GM18907 (cell line): ENCODE measurements at regions not wholly inside any gene's neighbourhood (a gene's known extent, or its start where the extent isn't known, plus 50 kb on each side); places are given as distances from the start of the nearest gene placed in this dataset.
"Not testable (repeated sequence)": the region's sequence is repeated elsewhere in the genome, so short reads cannot be mapped to it uniquely, and the experiment has no call there.

Experiments used
- ATAC-seq: cut with Tn5 transposase; IDR thresholded peaks from one replicate; pipeline ENCODE4 v1.9.1; 2021; ENCODE audit warnings: mild to moderate bottlenecking, moderate library complexity; ENCODE audit not compliant: unreplicated experiment

DNA sequence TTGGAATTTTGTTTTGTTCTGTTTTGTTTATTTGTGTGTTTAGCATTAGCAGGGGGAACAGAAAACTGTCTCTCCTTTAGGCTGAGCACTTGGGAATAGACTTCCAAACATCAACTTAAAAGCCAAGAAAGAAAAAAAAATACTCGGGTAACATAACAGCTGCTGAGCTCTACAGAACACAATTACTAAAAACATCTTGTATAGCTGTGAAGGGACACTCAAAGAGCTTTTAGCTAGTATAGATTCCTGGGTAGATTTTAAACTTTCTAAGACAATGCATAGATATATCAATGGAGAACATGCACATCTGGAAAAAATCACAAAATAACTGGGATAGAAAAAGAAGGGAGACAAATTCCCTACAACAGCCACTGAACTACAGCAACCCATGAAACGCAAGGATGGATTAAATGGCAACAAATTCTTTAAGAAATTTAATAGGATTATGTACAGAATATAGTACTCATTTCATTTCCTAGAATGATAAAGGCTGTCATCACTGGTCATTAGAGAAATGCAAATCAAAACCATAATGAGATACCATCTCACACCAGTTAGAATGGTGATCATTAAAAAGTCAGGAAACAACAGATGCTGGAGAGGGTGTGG is 174.3 kb upstream of the KRR1 start:
- no peak for ATAC-seq

DNA sequence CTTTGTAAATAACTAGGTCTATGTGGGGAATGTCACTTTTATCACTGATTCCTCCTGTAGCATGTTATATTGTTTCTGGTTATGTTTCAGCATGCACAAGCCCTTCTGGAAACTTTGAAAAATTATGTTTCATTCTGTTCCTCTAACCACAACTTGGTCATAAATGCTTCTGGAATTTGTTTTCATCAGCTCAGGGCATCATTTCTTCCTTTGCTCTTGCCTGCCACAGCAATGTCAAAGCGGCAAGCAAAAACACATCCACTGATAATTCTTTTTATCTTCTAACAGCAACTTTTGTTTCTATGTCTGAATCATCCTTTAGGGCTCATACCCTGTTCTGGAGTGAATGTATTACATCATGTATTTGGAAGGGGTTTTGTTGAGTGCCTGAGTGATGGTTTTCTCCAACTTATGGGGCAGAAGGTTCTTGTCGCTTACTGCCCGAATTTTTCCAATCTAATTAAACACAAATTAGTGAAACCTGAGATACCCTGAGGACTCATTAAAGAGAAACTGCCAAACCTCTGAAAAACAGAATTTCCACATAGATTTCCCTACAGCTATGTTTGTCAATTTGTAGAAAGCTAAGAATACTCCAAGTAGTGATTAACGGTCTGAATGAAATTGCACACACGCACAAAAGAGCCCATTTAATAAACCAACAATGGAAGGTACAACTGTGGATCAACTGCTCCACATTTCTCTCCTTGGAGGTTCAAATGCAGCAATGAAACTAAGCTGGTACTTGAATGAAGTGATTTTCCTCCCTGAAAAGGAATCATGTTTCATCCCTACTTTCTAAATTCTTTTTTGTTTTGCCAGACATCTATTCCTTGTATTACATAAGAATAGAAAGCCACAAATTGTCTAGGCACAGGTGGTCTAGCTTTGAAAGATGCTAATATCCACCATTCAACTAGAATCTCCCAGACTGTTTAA is 173.5 kb upstream of the KRR1 start:
- no peak for ATAC-seq

DNA sequence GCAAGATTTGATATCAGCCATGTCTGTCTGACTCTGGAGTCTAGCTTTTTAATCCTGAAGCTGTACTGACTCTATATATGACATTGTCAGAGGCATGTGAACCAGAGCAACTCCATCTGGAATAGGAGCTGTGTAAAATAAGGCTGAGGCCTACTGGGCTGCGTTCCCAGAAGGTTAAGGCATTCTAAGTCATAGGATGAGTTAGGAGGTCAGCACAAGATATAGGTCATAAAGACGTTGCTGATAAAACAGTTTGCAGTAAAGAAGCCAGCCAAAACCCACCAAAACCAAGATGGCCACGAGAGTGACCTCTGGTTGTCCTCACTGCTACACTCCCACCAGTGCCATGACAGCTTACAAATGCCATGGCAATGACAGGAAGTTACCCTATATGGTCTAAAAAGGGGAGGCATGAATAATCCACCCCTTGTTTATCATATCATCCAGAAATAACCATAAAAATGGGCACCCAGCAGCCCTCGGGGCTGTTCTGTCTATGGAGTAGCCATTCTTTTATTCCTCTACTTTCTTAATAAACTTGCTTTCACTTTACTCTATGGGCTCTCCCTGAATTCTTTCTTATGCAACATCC is 172.7 kb upstream of the KRR1 start:
- not testable (repeated sequence) for ATAC-seq

DNA sequence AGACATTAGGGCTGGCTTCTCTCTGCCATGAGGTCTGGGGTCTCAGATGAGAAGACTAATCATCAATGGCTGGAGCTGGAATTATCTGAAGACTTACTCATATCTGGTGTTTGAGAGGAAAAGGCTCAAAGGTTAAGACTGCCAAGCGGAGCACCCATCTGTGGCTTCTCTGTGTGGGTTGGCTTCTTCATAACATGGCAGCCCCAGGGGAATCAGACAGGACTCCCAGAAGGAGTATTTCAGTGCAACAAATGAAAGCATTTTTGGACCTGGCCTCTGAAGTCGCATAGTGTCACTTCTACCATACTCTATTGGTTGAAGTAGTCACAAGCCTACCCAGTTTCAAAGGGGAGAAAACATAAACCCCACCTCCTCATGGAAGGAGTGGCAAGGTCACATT is 171.8 kb upstream of the KRR1 start:
- no peak for ATAC-seq

DNA sequence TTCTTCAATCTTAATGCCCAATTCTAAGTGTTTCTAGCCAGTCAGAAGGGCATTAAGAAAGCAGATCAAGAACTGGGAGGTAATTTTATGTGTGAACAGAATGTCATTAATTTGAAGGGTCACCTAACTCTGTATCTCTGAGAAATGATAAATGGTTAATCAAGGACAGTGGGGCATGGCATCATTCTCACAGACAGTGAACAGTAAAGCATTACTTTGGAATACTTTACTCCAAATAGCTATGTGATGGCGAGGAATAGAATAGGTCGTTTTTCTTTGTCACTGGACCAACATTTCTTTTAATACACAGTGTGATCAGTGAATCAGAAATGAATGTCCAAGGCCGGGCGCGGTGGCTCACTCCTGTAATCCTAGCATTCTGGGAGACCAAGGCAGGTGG is 166.1 kb upstream of the KRR1 start:
- ATAC-seq = no peak

DNA sequence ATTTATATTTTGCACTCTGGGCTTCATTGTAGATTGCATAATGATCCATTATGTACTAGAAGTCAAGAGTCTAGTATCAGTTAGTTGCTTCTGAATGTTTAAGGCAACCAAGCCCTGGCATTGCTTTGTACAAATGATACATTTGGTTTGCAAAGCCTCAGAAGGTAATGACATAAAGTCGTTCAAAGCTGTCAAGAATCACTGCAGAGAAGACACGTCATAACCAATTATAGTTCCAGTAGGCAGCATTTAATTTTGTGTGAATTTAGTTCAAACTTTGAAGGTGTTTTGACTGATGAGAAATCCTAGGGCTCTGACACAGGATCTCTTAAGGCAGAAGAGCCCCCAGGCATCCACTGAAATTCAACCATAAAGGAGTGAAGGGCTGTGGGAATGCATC is 163.0 kb upstream of the KRR1 start:
- ATAC-seq = no peak

DNA sequence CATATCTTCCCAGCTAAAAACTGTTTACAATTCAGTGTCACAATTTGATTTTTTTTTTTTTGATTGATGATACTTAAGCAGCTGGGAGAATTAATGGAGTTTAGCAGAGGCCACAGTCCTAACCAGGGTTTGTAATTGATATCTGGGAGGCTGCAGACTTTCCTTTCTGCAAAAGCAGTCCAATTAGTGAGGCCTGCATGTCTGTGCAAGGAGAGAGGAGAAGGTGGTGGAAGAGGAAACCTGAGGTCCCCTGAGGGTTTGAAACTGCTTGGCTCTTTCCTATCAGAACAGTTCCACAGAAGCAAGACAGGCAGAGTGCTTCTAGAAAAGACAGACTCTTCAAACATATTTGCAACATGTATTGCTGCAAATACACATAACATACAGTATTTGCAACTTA is 160.8 kb upstream of the KRR1 start:
- ATAC-seq = no peak

DNA sequence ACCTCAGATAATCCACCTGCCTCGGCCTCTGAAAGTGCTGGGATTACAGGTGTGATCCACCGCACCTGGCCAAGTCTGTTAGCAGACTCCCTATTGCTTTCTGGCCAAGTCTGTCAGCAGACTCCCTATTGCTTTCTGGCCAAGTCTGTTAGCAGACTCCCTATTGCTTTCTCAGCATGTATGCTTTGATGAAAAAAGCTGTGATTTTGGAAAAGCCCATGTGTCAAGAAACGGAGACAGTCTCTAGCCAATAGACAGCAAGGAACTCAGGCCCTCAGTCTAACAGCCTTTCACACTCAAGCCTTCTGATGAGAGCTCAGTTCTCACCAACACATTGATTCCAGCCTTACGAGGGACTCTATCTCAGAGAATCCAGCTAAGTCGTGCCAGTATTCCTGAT is 158.8 kb upstream of the KRR1 start:
- ATAC-seq = no peak

DNA sequence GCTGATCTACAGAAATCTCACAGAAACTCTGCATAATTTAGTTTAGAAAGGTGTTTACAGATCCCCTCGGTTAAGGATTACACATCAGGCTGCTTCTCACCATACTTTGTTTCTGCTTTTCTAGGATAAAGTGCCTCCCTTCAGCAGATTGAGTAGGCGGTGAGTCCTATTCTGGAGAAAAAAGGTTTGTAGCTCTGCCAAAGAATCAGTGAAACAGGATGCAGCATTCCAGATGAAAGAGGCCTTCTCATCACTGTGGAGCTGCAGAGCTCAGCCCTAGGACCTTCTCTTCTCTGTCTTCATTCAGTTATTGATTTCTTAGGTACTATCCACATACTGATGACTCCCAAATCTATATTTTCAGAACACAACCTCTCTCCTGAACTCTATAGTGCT is 155.5 kb upstream of the KRR1 start:
- no peak for ATAC-seq

DNA sequence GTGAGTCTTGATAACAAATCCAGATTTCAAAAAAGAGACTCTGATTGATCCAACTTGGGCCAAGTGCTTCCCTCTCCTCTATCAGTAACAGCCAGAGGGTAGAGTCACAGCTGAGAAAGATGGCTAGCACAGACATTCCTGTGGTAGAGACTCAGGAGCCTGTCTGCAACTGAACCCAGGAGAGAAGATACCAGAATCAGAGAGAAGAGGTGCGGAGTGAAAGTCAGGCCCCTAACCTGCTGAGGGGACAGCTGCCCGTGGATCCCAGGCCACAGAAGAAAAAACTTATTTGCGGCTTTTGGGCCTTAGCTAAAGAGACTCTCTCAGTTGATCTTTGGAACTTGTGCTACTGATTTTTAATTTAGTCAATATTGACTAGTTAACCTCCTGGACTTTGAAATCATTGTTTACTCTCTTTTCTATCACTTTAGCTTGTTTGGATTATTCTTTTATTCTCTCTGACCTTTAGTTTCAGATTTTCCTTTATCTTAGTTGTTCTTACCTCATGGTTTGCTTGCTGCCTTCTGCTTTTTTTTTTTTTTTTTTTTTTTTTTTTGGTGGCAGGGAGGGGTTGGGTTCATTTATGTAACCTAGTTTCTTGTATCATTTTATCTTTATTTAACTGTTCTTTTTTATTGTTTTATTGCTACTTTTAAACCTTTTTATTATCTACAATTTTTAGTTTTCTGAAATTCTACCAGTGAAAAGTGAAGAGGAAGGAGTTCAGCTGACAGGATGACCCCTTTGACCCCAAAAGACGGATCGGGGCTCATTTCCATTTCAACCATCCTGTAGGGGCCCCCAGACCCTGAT is 154.9 kb upstream of the KRR1 start:
- ATAC-seq = no peak

DNA sequence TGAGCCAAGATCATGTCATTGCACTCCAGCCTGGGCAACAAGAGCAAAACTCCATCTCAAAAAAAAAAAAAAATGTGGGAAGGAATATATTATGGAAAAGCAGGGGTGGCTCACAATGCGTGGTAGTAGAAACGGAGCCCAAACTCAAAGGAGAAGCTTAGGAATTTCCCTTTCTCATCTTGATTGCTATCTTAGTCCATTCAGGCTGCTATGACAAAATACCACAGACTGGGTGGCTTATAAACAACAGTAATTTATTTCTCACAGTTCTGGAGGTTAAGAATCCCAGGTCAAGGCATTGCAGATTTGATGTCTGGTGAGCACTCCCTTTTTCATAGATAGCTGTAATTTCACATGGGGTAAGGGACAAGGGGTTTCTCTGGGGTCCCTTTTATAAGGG is 153.8 kb upstream of the KRR1 start:
- no peak for ATAC-seq

DNA sequence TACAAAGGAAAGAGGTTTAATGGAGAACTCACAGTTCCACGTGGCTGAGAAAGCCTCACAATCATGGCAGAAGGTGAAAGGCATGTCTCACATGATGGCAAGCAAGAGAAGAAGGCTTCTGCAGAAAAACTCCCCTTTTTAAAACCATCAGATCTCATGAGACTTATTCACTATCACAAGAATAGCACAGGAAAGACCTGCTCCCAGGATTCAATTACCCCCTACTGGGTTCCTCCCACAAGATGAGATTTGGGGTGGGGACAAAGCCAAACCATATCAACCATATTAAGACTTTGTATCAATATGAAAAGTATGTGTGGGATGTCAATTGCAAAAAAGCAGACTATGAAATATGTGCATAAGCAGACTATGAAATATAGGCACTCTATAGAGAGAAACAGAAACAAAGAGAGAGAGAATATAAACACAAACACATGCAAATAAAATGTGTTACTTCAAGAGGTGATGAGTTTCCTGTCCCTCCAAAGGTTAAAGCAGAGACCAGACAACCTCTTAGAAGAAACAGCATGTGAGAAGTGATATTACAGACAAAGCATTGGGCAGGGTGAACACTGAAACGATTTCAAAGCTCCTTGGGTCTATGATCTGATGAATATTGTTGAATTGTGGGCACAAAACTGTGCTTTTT is 151.2 kb upstream of the KRR1 start:
- no peak for ATAC-seq

DNA sequence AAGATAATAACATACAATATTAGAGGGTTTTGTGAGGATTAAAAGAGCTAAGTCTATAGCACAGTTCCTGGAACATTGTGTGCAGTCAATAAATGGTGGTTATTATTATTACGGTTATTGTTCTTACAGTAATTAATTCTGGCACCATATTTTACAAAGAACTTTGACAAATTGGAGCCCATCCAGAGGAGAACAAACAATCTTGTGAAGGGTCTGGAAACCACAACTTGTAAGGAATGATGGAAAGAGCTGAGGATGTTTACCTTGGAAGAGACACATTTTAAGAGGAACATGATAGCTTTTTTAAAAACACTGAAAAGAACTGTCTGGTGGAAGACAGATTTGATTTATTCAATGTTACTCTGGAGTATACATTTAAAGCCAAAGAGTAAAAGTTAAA is 150.5 kb upstream of the KRR1 start:
- ATAC-seq = no peak

DNA sequence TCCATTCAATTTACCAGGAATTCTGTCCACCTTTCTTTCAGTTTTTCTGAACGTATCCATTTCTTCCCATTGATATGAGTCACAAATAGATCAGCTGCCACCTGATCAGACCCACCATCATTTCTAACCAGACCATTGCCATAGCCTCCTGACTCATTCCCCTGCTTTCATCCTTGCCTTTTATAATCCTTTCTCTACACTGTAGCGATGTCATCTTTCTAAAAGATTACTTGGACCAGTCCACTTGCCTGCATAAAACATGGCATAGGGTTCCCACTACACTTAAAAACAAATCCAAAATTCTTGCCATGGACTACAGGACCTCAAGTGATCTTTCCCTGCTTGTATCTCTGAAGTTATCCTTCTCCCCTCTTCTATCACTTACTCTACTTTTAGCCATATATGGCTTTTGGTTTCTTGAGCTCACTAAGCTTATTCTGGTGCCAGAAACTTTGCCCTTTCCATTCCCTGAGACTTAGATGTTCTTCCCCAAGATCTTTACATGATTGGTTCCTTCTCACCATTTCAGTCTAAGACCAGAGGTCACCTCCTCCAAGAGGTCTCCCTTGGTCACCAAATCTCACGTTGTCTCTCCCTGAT is 149.5 kb upstream of the KRR1 start:
- no peak for ATAC-seq

DNA sequence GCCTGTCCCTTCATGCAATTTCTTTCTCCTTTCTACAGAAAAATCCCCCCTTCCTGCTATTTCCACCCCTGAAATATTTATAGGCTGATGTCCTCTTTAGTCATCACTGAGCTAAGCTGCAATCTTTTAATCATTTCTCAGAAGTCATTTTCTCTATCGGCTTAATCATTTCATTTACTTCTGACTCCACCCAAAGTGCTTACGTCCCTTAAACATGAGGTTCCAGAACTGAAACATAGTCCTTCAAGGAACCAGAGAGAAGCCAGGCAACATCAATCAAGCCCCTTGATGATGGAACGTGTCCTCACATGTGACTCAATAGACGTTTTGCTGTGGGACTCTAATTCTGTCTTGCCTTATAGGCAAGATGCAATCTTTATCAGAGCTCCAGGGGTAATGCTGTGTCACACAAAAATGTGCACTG is 148.7 kb upstream of the KRR1 start:
- no peak for ATAC-seq

DNA sequence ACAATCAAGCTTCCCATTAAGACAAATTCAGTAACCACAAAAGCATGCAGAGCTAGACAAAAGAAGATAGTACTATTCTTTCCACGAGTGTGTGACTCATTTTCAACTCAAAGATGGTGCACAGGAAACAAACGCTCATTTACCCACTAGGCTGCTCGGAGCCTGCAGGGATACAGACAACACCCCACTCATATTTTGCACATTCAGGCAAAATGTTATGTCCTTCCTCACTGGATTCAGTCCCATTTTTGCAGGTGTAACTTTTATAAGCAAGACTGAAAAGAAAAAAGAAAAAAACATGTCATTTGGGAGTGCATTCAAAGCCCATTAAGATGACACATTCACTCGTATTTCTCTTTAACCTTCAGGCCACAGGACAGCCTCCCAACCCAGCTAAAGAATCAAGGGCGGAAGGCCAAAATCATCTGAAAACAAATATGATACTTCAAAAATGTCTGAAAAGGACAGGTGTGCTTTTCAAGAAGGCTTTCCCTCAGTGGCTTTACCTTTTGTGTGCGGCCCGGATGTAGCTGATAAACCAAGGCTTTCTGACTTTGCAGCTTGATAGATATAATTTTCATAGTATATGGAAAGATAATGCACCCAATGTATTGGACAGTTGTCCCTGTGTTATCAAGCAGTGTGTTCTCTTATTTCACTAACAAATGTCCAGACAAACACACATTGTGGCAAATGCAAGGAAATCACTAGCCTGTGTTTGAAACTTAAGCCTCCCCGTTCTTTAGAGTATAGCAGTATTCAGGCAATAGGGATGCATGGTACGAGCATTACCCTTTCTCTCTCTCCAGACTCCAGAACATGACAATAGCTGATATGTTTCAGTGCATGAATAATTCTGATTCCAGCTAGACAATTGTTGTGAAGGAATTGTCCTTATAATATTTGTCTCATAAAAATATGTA is 147.8 kb upstream of the KRR1 start:
- ATAC-seq = no peak

DNA sequence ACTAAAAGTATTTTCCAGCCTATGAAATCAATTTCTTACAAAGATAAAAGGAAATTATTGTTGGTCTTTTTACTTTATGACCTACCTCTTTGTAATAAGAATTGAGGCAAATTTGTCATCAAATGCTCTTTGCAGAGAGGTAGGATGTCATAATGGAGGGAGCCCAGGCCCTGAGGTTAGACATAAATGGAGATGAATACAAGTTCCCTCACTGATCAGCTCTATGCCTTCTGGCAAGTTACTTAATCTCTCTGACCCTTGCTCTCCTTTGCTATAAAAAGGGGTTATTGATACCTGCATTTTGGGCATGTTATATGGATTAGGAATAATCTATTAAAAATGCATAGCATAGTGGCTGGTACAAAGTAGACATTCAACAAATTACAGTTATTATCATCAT is 146.9 kb upstream of the KRR1 start:
- ATAC-seq = no peak

DNA sequence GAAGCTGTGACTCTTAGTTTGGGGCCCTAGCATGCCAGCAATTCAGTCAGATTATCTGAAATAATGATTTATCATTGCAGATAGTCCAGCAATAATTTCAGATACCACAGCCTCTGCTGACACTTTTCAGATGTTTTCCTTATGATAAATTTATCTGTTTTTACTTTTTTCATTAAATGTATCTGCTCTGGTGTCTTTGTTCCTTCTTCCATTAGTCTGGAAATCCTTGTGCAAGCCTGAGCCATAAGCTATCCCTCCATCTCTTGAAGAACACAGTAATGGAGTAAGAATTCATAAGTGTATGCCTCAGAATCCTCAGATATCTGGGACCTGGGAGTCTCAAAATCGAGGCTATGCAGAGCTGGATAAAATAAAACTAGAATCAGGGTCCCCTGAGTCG is 146.4 kb upstream of the KRR1 start:
- no peak for ATAC-seq

DNA sequence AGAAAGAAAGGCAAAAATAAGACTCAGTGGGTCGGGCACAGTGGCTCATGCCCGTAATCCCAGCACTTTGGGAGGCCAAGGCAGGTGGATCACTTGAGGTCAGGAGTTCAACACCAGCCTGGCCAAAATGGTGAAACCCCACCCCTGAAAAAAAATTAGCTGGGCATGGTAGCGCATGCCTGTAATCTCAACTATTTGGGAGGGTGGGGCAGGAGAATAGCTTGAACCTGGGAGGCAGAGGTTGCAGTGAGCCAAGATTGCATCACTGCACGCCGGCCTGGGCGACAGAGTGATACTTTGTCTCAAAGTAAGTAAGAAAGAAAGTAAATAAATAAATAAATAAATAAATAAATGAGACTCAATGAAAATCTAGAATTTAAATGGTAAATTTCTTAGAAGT is 145.9 kb upstream of the KRR1 start:
- not testable (repeated sequence) for ATAC-seq
